ENCODE measurements at regions not wholly inside any gene's neighbourhood (a gene's known extent, or its start where the extent isn't known, plus 50 kb on each side); places are given as distances from the start of the nearest gene placed in this dataset.

DNA sequence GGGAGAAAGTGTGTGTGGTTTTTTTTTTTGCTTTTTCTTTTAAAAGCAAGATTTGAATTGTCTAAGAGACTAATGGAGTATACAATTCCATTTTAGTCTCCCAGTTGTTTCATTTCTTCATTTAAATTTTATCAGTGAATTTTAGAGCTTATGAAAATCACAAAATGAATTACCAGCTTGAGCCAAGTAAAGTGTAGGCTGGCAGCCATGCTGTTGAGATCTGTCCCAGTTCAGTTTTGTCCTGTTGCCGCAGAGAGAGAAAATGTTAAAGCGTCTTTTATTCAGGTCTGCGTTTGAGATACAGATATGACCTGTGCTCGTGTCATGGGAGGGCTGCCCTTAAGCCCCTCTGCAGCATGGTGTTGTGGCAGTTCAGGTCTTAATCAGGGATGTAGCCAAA is 256.5 kb downstream of the IPO8 start:
- ATAC-seq (ENCODE audit: low FRiP score) (no peak), DNase-seq (ENCODE audit: low spot score) (no peak)
- TF ChIP-seq, protein P1, sequence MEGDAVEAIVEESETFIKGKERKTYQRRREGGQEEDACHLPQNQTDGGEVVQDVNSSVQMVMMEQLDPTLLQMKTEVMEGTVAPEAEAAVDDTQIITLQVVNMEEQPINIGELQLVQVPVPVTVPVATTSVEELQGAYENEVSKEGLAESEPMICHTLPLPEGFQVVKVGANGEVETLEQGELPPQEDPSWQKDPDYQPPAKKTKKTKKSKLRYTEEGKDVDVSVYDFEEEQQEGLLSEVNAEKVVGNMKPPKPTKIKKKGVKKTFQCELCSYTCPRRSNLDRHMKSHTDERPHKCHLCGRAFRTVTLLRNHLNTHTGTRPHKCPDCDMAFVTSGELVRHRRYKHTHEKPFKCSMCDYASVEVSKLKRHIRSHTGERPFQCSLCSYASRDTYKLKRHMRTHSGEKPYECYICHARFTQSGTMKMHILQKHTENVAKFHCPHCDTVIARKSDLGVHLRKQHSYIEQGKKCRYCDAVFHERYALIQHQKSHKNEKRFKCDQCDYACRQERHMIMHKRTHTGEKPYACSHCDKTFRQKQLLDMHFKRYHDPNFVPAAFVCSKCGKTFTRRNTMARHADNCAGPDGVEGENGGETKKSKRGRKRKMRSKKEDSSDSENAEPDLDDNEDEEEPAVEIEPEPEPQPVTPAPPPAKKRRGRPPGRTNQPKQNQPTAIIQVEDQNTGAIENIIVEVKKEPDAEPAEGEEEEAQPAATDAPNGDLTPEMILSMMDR (IDR thresholded peaks at IDR 0.05) = no peak

DNA sequence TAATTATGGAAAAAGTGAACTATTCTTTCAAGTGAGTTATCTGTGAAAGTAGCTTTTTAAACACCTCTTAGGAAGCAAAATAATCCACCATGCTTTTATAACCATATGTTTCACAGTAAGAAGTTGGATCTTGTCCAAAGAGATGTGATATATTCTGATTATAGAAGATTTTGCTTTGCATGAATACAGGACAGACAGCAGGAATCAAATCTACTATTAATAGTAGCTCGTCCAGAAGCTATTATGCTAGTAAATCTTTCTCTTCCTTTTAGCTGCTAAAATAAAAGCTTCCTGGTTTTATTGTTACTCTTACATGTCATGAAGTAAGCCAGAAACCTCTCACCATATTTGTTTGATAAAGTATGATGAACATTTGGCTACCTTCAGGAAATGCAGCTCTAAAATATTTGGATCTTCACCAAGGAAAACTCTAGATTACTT is 257.0 kb downstream of the IPO8 start:
- no peak for ATAC-seq (ENCODE audit: low FRiP score)
- TF ChIP-seq, protein P1 (IDR thresholded peaks at IDR 0.05) = no peak
- no peak for DNase-seq (ENCODE audit: low spot score)

DNA sequence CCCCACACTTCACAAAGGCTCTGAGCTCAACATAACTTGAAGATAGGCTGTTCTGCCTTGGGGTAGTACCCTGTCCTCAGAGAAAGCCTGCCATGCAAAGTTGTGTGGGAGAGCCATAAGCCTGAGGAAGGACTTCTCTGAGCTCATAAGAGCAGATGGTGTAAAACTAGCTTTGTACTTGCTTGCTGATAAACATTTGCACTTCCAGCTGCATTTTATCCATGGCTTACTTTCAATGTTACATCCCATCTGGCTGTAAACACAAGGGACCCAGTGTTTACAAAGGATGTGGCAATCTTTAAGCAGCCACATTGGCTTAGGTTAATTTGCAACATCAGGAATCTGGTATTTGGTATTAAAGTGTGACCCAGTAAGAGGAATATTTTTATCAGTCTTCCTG is 258.1 kb downstream of the IPO8 start:
- DNase-seq (ENCODE audit: low spot score) (no peak), ATAC-seq (ENCODE audit: low FRiP score) (peak; percentile 44)
- TF ChIP-seq, protein P1 (IDR thresholded peaks at IDR 0.05) = no peak

GRCh38 chr12:30437044-30437443 is 258.6 kb downstream of the IPO8 start:
- DNase-seq (ENCODE audit: low spot score) (no peak), ATAC-seq (ENCODE audit: low FRiP score) (no peak)
- TF ChIP-seq, protein P1 (IDR thresholded peaks at IDR 0.05) = no peak

GRCh38 chr12:30428098-30428497 is 267.6 kb downstream of the IPO8 start:
- DNase-seq (ENCODE audit: low spot score) (no peak), ATAC-seq (ENCODE audit: low FRiP score) (no peak)
- TF ChIP-seq, protein P1 (IDR thresholded peaks at IDR 0.05) = no peak

- no peak for ATAC-seq (ENCODE audit: low FRiP score)
- TF ChIP-seq, protein P1 (IDR thresholded peaks at IDR 0.05) = no peak
Observed at GRCh38 chr12:30427555-30427954, 268.1 kb downstream of the IPO8 start.

DNA sequence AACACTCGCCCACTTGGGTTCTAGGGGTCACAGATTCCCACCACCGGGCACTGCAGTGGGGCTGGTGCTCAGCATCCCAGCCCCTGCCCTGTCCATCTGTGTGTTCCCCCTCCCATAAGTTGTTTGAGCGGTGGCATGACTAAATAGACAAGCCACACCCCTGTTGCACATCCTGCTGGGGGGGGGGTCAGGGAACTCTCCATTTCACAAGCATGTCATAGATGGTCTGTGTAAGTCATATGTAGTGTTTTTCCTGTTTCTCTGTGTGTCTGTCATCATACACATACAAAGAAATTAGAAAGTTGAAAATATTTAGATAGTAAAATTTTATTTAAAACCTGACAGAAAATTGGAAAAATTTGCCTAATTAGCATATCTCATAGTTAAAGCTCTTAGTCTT is 270.2 kb downstream of the IPO8 start:
- DNase-seq (ENCODE audit: low spot score) (no peak), ATAC-seq (ENCODE audit: low FRiP score) (no peak)
- TF ChIP-seq, protein P1 (IDR thresholded peaks at IDR 0.05) = no peak

More at GRCh38 chr12:30427555-30427954, 268.1 kb downstream of the IPO8 start:
- DNase-seq (ENCODE audit: low spot score) = no peak

Data from omental fat pad (tissue), 3 donors.